ENCODE measurements at regions not wholly inside any gene's neighbourhood (a gene's known extent, or its start where the extent isn't known, plus 50 kb on each side); places are given as distances from the start of the nearest gene placed in this dataset.

GRCh38 chr21:35568643-35569042 is 491.7 kb downstream of the SETD4 start:
- no peak for TF ChIP-seq CTCF (conservative IDR thresholded peaks at IDR 0.05)
- H3K27ac ChIP-seq, result no peak overlapping the region

- TF ChIP-seq CTCF (conservative IDR thresholded peaks at IDR 0.05), result no peak
- H3K27ac ChIP-seq, result no peak overlapping the region
These were observed 493.5 kb downstream of the SETD4 start for GRCh38 chr21:35566874-35567273.

GRCh38 chr21:35565204-35565611 is 495.1 kb downstream of the SETD4 start:
- no peak overlapping the region for H3K27ac ChIP-seq
- TF ChIP-seq CTCF (conservative IDR thresholded peaks at IDR 0.05), result no peak

DNA sequence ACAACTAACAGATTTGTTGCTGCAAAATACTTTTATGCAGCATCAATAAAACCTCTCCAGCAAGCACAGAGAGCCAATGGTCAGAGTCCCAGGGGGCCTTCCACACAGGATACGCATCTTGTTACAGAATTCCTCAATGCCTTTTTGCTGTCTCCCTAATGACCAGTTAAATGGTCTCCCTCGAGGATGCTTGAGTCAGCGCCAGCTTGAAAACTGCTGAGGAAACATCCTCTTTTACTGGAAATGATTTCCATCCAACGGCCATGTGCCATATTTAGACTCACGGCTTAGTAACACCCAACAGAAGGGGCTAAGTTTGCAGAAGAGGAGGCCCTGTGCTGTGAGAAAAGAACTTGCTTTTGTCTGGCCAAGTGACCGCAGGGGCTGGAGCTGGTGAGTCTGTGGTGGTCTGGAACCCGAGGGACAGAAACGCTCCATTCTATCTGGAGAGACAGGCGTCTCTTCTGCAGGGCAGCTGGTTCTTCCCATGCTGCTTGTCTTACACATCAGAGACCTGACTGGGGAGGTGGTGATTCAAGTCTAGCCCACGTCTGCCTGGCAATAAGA is 496.4 kb downstream of the SETD4 start:
- no peak for TF ChIP-seq CTCF (conservative IDR thresholded peaks at IDR 0.05)
- H3K27ac ChIP-seq, result no peak overlapping the region

DNA sequence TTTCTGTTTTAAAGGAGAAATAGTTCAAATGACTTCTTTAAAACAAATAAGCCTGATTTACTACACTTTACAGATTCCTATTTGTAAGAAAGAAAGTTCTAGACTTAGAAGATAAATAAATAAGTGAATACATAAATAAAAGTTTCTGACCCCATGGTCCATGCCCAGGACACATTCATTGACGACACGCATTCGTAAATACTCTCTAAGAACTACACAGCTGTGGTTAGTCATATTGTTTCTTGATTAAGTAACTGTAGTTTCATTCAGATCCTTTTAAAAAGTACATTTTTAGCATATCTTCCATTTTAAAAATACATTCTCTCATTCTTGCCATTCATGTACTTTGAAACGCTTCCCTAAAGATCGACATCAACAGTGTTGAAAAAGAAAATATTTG is 497.4 kb downstream of the SETD4 start:
- no peak overlapping the region for H3K27ac ChIP-seq
- TF ChIP-seq CTCF (conservative IDR thresholded peaks at IDR 0.05), result no peak

DNA sequence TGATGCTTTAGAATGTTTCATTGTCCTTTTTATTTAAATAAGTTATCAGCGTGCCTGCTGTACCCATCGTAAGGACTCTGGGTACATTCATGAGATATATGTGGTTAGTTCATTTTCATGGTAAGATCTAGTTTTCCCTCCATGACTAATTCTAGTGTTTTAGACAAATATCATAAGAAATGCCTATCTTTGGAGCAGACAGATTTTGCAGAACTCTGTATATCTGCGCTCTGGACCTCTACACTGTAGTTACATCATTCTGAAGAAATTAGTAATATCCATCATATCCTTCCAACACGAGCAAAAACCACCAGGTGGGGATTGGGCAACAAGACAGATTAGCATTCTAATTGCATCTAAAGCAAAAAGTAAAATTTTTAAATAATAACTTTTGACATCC is 499.2 kb downstream of the SETD4 start:
- TF ChIP-seq CTCF (conservative IDR thresholded peaks at IDR 0.05), result no peak
- H3K27ac ChIP-seq, result no peak overlapping the region

- H3K27ac ChIP-seq, result no peak overlapping the region
- no peak for TF ChIP-seq CTCF (conservative IDR thresholded peaks at IDR 0.05)
These were observed 500.5 kb downstream of the SETD4 start for GRCh38 chr21:35559829-35560225.

Data from VCaP (cell line).